ENCODE measurements at regions not wholly inside any gene's neighbourhood (a gene's known extent, or its start where the extent isn't known, plus 50 kb on each side); places are given as distances from the start of the nearest gene placed in this dataset.
A peak's percentile ranks its signal among the peaks of the same experiment; 100 is the strongest.

- no peak for DNase-seq (ENCODE audit: low read depth)
- no peak for TF ChIP-seq CTCF (IDR thresholded peaks at IDR 0.05; ENCODE audit: insufficient read depth, low read length)
- no peak overlapping the region for H3K4me3 ChIP-seq (ENCODE audit: low read depth, low read length)
Observed at GRCh38 chr15:79529157-79529785, 97.1 kb downstream of the MINAR1 start.

GRCh38 chr15:79535536-79535935 is 103.4 kb downstream of the MINAR1 start:
- TF ChIP-seq CTCF (IDR thresholded peaks at IDR 0.05; ENCODE audit: insufficient read depth, low read length), result no peak
- no peak overlapping the region for H3K4me3 ChIP-seq (ENCODE audit: low read depth, low read length)
- peak; percentile 5 for DNase-seq (ENCODE audit: low read depth)

GRCh38 chr15:79538527-79538926 is 106.4 kb downstream of the MINAR1 start:
- no peak for TF ChIP-seq CTCF (IDR thresholded peaks at IDR 0.05; ENCODE audit: insufficient read depth, low read length)
- no peak for DNase-seq (ENCODE audit: low read depth)
- H3K4me3 ChIP-seq (ENCODE audit: low read depth, low read length), result no peak overlapping the region

- DNase-seq (ENCODE audit: low read depth), result peak; percentile 2
- H3K4me3 ChIP-seq (ENCODE audit: low read depth, low read length), result no peak overlapping the region
- TF ChIP-seq CTCF (IDR thresholded peaks at IDR 0.05; ENCODE audit: insufficient read depth, low read length), result no peak
Observed at GRCh38 chr15:79539401-79539800, 107.3 kb downstream of the MINAR1 start.

GRCh38 chr15:79540551-79540950 is 108.4 kb downstream of the MINAR1 start:
- no peak overlapping the region for H3K4me3 ChIP-seq (ENCODE audit: low read depth, low read length)
- no peak for TF ChIP-seq CTCF (IDR thresholded peaks at IDR 0.05; ENCODE audit: insufficient read depth, low read length)
- no peak for DNase-seq (ENCODE audit: low read depth)

GRCh38 chr15:79541196-79541595 is 109.1 kb downstream of the MINAR1 start:
- no peak for DNase-seq (ENCODE audit: low read depth)
- H3K4me3 ChIP-seq (ENCODE audit: low read depth, low read length), result no peak overlapping the region
- no peak for TF ChIP-seq CTCF (IDR thresholded peaks at IDR 0.05; ENCODE audit: insufficient read depth, low read length)

GRCh38 chr15:79543097-79543496 is 111.0 kb downstream of the MINAR1 start:
- H3K4me3 ChIP-seq (ENCODE audit: low read depth, low read length), result no peak overlapping the region
- DNase-seq (ENCODE audit: low read depth), result no peak
- no peak for TF ChIP-seq CTCF (IDR thresholded peaks at IDR 0.05; ENCODE audit: insufficient read depth, low read length)
